ENCODE measurements at regions not wholly inside any gene's neighbourhood (a gene's known extent, or its start where the extent isn't known, plus 50 kb on each side); places are given as distances from the start of the nearest gene placed in this dataset.

DNA sequence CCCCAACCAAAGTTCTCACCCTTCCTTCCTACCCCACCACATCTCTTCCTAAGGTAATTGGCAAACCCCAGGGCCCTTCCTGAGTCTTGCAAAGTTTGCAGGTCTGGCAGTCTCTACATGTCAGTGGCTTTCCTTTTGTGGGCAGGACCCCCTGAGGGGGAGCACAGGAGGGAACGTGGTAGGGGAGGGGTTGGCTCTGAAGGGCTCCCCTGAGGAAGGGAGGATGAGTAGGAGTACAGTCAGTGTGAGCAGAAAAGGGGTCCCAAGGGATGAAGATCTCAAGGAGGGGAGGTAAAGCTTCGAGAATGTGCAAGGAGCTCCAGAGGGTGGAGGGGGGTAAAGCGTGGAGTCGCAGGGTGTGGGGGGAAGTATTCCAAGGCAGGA, 206.9 kb downstream of the RAB11FIP4 start:
- TF ChIP-seq, protein P1, sequence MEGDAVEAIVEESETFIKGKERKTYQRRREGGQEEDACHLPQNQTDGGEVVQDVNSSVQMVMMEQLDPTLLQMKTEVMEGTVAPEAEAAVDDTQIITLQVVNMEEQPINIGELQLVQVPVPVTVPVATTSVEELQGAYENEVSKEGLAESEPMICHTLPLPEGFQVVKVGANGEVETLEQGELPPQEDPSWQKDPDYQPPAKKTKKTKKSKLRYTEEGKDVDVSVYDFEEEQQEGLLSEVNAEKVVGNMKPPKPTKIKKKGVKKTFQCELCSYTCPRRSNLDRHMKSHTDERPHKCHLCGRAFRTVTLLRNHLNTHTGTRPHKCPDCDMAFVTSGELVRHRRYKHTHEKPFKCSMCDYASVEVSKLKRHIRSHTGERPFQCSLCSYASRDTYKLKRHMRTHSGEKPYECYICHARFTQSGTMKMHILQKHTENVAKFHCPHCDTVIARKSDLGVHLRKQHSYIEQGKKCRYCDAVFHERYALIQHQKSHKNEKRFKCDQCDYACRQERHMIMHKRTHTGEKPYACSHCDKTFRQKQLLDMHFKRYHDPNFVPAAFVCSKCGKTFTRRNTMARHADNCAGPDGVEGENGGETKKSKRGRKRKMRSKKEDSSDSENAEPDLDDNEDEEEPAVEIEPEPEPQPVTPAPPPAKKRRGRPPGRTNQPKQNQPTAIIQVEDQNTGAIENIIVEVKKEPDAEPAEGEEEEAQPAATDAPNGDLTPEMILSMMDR (IDR thresholded peaks at IDR 0.05), result no peak
- TF ChIP-seq, protein P2, sequence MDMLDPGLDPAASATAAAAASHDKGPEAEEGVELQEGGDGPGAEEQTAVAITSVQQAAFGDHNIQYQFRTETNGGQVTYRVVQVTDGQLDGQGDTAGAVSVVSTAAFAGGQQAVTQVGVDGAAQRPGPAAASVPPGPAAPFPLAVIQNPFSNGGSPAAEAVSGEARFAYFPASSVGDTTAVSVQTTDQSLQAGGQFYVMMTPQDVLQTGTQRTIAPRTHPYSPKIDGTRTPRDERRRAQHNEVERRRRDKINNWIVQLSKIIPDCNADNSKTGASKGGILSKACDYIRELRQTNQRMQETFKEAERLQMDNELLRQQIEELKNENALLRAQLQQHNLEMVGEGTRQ (CRISPR knock-in tag; IDR thresholded peaks at IDR 0.05), result no peak
- TF ChIP-seq, protein P3, sequence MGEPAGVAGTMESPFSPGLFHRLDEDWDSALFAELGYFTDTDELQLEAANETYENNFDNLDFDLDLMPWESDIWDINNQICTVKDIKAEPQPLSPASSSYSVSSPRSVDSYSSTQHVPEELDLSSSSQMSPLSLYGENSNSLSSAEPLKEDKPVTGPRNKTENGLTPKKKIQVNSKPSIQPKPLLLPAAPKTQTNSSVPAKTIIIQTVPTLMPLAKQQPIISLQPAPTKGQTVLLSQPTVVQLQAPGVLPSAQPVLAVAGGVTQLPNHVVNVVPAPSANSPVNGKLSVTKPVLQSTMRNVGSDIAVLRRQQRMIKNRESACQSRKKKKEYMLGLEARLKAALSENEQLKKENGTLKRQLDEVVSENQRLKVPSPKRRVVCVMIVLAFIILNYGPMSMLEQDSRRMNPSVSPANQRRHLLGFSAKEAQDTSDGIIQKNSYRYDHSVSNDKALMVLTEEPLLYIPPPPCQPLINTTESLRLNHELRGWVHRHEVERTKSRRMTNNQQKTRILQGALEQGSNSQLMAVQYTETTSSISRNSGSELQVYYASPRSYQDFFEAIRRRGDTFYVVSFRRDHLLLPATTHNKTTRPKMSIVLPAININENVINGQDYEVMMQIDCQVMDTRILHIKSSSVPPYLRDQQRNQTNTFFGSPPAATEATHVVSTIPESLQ (CRISPR knock-in tag; IDR thresholded peaks at IDR 0.05), result no peak
- no peak for TF ChIP-seq SMAD3 (CRISPR knock-in tag; IDR thresholded peaks at IDR 0.05; ENCODE audit: borderline replicate concordance)
- TF ChIP-seq, protein P4, sequence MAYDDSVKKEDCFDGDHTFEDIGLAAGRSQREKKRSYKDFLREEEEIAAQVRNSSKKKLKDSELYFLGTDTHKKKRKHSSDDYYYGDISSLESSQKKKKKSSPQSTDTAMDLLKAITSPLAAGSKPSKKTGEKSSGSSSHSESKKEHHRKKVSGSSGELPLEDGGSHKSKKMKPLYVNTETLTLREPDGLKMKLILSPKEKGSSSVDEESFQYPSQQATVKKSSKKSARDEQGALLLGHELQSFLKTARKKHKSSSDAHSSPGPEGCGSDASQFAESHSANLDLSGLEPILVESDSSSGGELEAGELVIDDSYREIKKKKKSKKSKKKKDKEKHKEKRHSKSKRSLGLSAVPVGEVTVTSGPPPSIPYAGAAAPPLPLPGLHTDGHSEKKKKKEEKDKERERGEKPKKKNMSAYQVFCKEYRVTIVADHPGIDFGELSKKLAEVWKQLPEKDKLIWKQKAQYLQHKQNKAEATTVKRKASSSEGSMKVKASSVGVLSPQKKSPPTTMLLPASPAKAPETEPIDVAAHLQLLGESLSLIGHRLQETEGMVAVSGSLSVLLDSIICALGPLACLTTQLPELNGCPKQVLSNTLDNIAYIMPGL (CRISPR knock-in tag; IDR thresholded peaks at IDR 0.05), result no peak
- TF ChIP-seq, protein P5, sequence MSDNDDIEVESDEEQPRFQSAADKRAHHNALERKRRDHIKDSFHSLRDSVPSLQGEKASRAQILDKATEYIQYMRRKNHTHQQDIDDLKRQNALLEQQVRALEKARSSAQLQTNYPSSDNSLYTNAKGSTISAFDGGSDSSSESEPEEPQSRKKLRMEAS (CRISPR knock-in tag; IDR thresholded peaks at IDR 0.05), result no peak
- TF ChIP-seq SOX15 (CRISPR knock-in tag; IDR thresholded peaks at IDR 0.05), result no peak
- TF ChIP-seq ETV6 (CRISPR knock-in tag; IDR thresholded peaks at IDR 0.05), result no peak

Measured in WTC11 (cell line).